HepG2 (cell line): ENCODE measurements at regions not wholly inside any gene's neighbourhood (a gene's known extent, or its start where the extent isn't known, plus 50 kb on each side); places are given as distances from the start of the nearest gene placed in this dataset.

Source experiments
- ETV5 ChIP-seq: IDR thresholded peaks from 2 replicates; pipeline ENCODE4 v1.6.1; 2018; ENCODE audit warnings: missing biosample characterization, missing genetic modification reagents, inconsistent platforms, borderline replicate concordance
- GABPB1 ChIP-seq: IDR thresholded peaks from 2 replicates; pipeline ENCODE4 v1.6.1; 2016; ENCODE audit warnings: mild to moderate bottlenecking, missing genetic modification reagents, moderate library complexity, missing compliant biosample characterization
- HNF4G ChIP-seq, 2 experiments: sonication (generic) in 1 of 2; formaldehyde crosslinking in 1 of 2; IDR thresholded peaks; 2 replicates each; pipeline versions ENCODE4 v1.4.0 to v1.6.1; 2011 to 2020; ENCODE audit warnings: borderline replicate concordance in 2 of 2, low read depth in 2 of 2, mild to moderate bottlenecking in 2 of 2, low read length in 1 of 2, missing genetic modification reagents in 1 of 2, moderate library complexity in 1 of 2
- NR2C2 ChIP-seq: sonication (generic); formaldehyde crosslinking; IDR thresholded peaks from 2 replicates; pipeline ENCODE4 v1.4.0; 2020; ENCODE audit warnings: missing genetic modification reagents, mild to moderate bottlenecking, moderate library complexity, borderline replicate concordance
- THYN1 ChIP-seq: sonication (generic); formaldehyde crosslinking; IDR thresholded peaks from 2 replicates; pipeline ENCODE4 v1.8.1; 2023; ENCODE audit warnings: low read depth, mild to moderate bottlenecking, moderate library complexity, missing genetic modification reagents, borderline replicate concordance
- XRCC5 ChIP-seq: fragments of 200-400 bp; formaldehyde crosslinking; optimal IDR thresholded peaks from 2 replicates; pipeline ENCODE3; 2017; ENCODE audit warnings: mild to moderate bottlenecking, low read length
- ZNF788 ChIP-seq: sonication (generic); formaldehyde crosslinking; IDR thresholded peaks from 2 replicates; pipeline ENCODE4 v1.5.0; 2020; ENCODE audit warnings: mild to moderate bottlenecking, missing genetic modification reagents, borderline replicate concordance
- TF ChIP-seq, protein P1 (sequence below): sonication (generic); formaldehyde crosslinking; IDR thresholded peaks from 2 replicates; pipeline ENCODE4 v1.4.0; 2020; ENCODE audit warnings: missing genetic modification reagents
- TF ChIP-seq, protein P2 (sequence below): sonication (generic); formaldehyde crosslinking; IDR thresholded peaks from 2 replicates; pipeline ENCODE4 v1.5.1; 2020; ENCODE audit warnings: mild to moderate bottlenecking, missing genetic modification reagents
- TF ChIP-seq, protein P3 (sequence below): IDR thresholded peaks from 2 replicates; pipeline ENCODE4 v1.6.1; 2016; ENCODE audit warnings: mild to moderate bottlenecking, missing biosample characterization, missing genetic modification reagents
- TF ChIP-seq, protein P4 (sequence below): sonication (generic); formaldehyde crosslinking; IDR thresholded peaks from 2 replicates; pipeline ENCODE4 v1.9.0; 2021; ENCODE audit warnings: missing genetic modification reagents, borderline replicate concordance
- TF ChIP-seq, protein P5 (sequence below): sonication (generic); formaldehyde crosslinking; IDR thresholded peaks from 2 replicates; pipeline ENCODE4 v1.4.0; 2020; ENCODE audit warnings: missing genetic modification reagents

DNA sequence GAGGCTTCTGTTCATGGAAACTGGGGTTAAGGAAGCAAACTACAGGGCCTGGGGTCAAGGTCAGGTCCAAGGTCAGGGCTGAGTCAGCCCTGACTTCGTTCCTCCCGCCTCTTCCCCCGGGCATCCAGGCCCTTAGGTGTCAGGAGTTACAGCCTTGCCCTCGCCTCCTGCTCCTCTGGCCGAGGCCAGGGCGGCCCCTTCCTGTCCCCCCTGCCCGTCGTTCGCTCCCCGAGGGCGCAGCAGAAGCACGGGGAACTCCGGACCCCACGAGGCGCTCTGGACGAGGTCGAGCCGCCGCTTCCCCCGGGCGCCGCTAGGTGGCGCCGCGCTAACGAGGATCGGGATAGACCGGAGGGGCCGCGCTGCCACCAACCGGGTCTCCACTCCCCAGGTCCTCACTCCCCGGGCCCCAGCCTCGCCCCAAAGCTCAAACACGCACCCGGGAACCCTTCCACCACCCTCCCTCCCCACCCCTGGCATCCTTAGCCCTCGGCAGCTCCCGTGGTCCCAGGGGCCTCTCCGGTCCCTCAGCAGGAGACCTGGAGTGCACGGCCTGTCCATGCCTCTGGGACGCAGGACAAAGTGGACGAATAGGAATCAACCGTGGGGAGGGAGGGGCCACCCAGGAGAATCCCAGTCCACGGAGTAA lies 59.2 kb upstream of the MYL10 start (continued):
- peak; percentile 57 for TF ChIP-seq ETV5 (CRISPR knock-in tag)
- peak; percentile 31; the same call in 1 of the 2 replicates for TF ChIP-seq HNF4G (IDR thresholded peaks at IDR 0.05; ENCODE audit: borderline replicate concordance, low read depth, low read length)
- TF ChIP-seq HNF4G (CRISPR knock-in tag; IDR thresholded peaks at IDR 0.05; ENCODE audit: borderline replicate concordance, low read depth), result no peak
- TF ChIP-seq, protein P1, sequence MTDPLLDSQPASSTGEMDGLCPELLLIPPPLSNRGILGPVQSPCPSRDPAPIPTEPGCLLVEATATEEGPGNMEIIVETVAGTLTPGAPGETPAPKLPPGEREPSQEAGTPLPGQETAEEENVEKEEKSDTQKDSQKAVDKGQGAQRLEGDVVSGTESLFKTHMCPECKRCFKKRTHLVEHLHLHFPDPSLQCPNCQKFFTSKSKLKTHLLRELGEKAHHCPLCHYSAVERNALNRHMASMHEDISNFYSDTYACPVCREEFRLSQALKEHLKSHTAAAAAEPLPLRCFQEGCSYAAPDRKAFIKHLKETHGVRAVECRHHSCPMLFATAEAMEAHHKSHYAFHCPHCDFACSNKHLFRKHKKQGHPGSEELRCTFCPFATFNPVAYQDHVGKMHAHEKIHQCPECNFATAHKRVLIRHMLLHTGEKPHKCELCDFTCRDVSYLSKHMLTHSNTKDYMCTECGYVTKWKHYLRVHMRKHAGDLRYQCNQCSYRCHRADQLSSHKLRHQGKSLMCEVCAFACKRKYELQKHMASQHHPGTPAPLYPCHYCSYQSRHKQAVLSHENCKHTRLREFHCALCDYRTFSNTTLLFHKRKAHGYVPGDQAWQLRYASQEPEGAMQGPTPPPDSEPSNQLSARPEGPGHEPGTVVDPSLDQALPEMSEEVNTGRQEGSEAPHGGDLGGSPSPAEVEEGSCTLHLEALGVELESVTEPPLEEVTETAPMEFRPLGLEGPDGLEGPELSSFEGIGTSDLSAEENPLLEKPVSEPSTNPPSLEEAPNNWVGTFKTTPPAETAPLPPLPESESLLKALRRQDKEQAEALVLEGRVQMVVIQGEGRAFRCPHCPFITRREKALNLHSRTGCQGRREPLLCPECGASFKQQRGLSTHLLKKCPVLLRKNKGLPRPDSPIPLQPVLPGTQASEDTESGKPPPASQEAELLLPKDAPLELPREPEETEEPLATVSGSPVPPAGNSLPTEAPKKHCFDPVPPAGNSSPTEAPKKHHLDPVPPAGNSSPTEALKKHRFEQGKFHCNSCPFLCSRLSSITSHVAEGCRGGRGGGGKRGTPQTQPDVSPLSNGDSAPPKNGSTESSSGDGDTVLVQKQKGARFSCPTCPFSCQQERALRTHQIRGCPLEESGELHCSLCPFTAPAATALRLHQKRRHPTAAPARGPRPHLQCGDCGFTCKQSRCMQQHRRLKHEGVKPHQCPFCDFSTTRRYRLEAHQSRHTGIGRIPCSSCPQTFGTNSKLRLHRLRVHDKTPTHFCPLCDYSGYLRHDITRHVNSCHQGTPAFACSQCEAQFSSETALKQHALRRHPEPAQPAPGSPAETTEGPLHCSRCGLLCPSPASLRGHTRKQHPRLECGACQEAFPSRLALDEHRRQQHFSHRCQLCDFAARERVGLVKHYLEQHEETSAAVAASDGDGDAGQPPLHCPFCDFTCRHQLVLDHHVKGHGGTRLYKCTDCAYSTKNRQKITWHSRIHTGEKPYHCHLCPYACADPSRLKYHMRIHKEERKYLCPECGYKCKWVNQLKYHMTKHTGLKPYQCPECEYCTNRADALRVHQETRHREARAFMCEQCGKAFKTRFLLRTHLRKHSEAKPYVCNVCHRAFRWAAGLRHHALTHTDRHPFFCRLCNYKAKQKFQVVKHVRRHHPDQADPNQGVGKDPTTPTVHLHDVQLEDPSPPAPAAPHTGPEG (CRISPR knock-in tag), result no peak
- TF ChIP-seq THYN1 (CRISPR knock-in tag), result no peak
- TF ChIP-seq, protein P2, sequence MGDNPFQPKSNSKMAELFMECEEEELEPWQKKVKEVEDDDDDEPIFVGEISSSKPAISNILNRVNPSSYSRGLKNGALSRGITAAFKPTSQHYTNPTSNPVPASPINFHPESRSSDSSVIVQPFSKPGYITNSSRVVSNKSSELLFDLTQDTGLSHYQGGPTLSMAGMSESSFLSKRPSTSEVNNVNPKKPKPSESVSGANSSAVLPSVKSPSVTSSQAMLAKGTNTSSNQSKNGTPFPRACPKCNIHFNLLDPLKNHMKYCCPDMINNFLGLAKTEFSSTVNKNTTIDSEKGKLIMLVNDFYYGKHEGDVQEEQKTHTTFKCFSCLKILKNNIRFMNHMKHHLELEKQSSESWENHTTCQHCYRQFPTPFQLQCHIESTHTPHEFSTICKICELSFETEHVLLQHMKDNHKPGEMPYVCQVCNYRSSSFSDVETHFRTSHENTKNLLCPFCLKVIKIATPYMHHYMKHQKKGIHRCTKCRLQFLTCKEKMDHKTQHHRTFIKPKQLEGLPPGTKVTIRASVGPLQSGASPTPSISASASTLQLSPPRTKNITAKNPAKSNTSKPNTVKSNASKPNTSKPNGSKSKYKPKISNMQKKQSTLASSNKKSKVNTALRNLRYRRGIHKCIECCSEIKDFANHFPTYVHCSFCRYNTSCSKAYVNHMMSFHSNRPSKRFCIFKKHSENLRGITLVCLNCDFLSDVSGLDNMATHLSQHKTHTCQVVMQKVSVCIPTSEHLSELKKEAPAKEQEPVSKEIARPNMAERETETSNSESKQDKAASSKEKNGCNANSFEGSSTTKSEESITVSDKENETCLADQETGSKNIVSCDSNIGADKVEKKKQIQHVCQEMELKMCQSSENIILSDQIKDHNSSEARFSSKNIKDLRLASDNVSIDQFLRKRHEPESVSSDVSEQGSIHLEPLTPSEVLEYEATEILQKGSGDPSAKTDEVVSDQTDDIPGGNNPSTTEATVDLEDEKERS, result 0 out of 2 replicates have a peak, but pooled peaks have one; percentile 48
- TF ChIP-seq, protein P3, sequence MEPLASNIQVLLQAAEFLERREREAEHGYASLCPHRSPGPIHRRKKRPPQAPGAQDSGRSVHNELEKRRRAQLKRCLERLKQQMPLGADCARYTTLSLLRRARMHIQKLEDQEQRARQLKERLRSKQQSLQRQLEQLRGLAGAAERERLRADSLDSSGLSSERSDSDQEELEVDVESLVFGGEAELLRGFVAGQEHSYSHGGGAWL, result 0 out of 2 replicates have a peak, but pooled peaks have one; percentile 48
- peak; percentile 72; the same call in 1 of the 2 replicates for TF ChIP-seq GABPB1 (CRISPR knock-in tag)
- TF ChIP-seq, protein P4, sequence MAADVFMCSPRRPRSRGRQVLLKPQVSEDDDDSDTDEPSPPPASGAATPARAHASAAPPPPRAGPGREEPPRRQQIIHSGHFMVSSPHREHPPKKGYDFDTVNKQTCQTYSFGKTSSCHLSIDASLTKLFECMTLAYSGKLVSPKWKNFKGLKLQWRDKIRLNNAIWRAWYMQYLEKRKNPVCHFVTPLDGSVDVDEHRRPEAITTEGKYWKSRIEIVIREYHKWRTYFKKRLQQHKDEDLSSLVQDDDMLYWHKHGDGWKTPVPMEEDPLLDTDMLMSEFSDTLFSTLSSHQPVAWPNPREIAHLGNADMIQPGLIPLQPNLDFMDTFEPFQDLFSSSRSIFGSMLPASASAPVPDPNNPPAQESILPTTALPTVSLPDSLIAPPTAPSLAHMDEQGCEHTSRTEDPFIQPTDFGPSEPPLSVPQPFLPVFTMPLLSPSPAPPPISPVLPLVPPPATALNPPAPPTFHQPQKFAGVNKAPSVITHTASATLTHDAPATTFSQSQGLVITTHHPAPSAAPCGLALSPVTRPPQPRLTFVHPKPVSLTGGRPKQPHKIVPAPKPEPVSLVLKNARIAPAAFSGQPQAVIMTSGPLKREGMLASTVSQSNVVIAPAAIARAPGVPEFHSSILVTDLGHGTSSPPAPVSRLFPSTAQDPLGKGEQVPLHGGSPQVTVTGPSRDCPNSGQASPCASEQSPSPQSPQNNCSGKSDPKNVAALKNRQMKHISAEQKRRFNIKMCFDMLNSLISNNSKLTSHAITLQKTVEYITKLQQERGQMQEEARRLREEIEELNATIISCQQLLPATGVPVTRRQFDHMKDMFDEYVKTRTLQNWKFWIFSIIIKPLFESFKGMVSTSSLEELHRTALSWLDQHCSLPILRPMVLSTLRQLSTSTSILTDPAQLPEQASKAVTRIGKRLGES (CRISPR knock-in tag), result no peak
- peak; percentile 71; the same call in 1 of the 2 replicates for TF ChIP-seq ZNF788 (CRISPR knock-in tag)
- peak; percentile 71; the same call in 1 of the 2 replicates for TF ChIP-seq NR2C2 (CRISPR knock-in tag)
- peak; percentile 72 for TF ChIP-seq XRCC5
- TF ChIP-seq, protein P5, sequence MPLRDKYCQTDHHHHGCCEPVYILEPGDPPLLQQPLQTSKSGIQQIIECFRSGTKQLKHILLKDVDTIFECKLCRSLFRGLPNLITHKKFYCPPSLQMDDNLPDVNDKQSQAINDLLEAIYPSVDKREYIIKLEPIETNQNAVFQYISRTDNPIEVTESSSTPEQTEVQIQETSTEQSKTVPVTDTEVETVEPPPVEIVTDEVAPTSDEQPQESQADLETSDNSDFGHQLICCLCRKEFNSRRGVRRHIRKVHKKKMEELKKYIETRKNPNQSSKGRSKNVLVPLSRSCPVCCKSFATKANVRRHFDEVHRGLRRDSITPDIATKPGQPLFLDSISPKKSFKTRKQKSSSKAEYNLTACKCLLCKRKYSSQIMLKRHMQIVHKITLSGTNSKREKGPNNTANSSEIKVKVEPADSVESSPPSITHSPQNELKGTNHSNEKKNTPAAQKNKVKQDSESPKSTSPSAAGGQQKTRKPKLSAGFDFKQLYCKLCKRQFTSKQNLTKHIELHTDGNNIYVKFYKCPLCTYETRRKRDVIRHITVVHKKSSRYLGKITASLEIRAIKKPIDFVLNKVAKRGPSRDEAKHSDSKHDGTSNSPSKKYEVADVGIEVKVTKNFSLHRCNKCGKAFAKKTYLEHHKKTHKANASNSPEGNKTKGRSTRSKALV, result 0 out of 2 replicates have a peak, but pooled peaks have one; percentile 6
